Activated CD4-positive, alpha-beta T cell treated with anti-CD3 and anti-CD28 coated beads, Interleukin-10, Interleukin-2, amounts not matched to agents 100 ng/mL and 50 ng/mL, durations not matched to agents 16 hours and 8 hours (primary cell): ENCODE measurements at regions not wholly inside any gene's neighbourhood (a gene's known extent, or its start where the extent isn't known, plus 50 kb on each side); places are given as distances from the start of the nearest gene placed in this dataset.
"Not testable (repeated sequence)": the region's sequence is repeated elsewhere in the genome, so short reads cannot be mapped to it uniquely, and the experiment has no call there.

Experiments
- DNase-seq: peaks from one replicate; pipeline ENCODE4 v3.0.0-alpha.2; 2020

GRCh38 chr22:35138521-35138920, 72.6 kb downstream of the ISX start:
- DNase-seq, result no peak

GRCh38 chr22:35140879-35141745, 75.2 kb downstream of the ISX start:
- no peak for DNase-seq

- no peak for DNase-seq
These were observed 82.4 kb downstream of the ISX start for GRCh38 chr22:35148381-35148780.

DNA sequence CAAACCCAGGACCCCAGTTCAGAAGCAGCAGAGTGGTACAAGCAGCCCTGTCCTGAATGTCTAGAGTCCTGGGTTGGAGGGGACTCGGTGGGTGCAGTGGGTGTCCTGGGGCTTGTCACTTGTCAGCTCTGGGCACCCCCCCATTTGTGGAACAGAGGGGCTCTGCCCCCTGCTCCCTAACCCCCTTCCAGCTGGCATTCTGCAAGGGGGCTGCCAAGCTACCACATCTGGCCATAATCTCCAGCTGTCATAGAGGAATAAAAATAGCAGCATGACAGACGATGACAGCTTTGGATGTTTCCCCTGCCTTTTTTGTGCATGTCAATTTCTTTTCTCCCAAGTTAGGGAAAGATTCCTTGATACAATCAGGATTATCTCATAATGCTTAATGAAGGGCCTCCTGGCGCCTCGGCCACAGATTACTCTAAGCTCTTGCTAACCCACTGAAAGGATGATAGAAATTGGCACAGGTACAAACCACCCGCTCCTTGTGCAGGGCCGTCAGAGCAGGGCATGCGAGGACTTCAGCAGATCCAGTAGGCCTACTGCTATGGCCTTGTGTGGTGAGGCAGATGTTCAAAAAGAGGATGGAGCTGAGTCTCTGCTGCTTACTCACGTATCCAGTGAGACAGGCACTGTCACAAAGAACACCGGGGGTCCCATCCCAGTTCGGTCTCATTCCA, 83.0 kb downstream of the ISX start:
- no peak for DNase-seq

DNA sequence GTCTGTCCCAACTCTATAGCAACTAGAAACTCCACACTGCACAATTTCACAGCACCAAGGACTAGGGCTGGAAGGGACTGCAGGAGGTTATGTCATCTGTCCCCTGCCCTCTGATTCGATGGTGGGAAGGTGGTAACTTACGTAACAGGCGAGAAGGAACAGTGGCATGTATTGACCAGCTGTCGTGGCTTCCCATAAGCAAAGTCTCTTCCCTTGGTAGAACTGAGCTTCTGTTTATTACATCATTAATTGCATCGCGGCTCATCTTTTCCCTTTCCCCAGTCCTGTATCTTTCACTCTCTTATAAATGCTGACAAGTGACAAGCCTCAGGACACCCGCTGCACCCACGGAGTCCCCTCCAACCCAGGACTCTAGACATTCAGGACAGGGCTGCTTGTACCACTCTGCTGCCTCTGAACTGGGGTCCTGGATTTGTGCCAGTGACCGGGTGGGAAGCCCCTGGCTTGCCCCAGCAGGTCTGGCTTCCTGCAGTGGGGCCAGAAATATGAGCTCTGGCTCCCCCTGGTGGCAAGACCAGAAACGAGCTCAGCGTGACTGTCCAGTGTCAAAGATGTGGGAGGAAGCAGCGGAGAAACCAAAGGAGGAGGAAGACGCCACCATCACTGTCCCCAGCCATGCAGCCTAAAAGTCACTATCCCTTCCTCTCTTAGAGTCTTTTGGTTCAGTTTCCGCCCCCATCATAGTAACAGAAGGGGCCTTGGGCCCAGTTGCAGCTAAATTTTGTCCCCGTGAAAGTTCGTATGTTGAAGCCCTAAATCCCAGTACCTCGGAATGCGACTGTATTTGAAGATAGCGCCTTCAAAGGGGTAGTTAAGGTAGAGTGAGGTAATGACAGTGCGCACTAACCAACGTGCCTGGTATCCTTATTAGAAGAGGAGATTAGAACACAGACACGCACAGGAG, 84.5 kb downstream of the ISX start:
- peak; percentile 75 for DNase-seq

DNA sequence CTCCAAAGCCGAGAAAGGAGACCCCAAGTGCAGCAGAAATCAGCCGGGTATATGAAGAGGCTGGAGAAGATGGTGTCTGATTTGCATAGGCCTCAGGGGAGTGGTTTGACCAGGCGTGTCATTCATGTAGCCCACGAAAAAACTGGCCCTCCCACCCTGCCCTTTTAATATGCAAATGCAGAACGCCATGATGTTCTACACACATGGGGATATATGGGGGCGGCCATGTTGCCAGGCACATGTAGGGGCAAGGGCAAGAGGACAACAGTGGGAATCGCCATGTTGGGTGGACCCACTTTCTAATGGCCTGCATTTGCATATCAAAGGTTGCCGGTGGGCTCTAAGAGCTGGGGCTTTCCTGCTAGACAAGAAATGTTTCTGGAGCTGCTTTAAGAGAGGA, 86.4 kb downstream of the ISX start:
- DNase-seq, result no peak

DNA sequence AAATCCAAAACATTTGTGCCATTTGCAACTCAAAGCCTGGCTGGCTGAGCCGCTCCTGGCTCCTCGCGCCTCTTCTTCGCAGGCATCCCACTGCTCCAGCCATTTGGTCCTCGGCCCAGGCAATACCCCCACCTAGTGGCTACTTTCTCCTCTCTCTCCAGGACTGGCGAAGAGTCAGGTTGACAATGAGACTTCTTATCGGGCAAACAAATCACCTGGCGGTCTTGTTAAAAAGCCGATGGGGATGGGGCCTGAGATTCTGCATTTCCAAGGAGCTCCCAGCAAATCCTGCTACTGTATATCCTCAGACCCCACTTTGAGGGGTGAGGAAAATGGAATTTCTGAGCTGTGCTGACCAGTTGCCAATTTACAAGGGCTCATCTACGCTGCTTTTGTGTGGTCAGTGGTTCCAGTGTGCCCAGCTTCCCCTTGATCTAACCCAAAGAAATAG, 89.0 kb downstream of the ISX start:
- DNase-seq, result peak; percentile 55

GRCh38 chr22:35155403-35156025, 89.6 kb downstream of the ISX start:
- DNase-seq, result no peak

DNA sequence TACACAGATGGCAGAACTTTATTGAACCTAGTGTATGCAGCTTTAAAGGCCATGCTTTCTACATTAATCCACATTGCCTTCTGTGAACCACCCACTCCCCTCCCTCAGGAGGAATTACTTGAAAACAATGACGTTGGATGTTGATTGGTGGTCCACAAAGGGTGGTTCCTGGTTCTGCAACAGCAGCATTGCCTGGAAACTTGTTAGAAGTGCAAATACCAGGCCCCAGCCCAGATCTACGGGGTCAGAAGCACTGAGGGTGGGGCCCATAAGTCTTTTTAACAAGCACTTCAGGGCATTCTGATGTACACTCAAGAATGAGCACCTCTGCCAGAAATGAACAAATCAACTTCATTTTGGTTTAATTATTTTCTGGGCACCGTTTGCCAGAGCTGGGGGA, 91.0 kb downstream of the ISX start:
- DNase-seq, result no peak

DNA sequence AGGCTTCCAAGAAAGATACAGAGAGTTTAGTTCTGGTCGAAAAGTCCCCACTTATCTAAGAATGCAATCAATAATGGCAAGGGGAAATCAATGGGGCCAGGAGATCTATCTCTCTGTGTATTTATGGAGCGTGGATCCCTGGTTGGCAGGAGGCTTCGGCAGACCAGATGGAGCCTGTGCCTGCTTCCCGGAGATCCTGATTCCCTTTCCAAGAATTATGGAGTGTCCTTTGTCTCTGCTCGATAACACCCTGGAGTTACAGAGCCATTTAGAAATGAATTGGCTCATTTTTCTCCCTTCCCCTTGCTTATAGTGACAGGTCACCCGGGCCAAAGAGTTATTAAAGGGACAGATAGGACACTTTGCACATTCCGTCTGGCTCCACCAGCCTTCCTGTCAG, 92.4 kb downstream of the ISX start:
- DNase-seq, result no peak

DNA sequence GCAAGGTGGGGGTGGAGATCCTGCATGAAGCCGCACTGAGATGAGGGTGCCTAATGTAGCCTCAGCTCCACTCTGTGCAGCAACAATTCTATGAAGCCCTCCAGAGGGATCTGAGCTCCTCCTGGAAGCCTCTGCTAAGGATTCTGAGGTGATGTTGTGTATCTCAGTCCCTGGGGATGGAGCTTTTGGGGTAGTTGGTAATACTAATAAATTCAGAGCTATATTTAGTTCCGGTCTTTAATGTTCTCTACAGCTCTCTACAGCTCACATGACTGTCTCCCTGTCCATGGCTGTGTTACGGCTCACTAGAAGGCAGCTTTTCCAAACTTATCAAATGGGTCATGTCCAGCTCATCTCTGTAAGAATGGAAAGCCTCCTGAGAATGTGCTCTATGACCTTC, 93.4 kb downstream of the ISX start:
- no peak for DNase-seq

DNA sequence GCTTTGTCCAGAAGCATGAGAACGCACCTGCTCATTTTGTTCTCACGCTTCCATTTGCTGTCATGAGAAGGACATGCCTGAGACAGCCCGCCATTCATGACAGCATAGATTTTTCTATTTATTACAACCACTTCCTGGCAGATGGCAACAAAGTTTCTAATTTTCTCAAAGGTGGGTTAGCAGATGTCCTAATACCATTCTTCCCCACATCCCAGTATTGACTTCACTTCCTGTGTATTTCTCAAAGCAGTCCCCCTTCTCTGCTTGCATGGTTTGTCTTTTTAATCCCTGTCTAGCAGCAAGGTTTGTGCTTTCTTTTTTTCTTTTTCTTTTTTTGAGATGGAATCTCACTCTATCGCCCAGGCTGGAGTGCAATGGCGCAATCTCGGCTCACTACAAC, 94.3 kb downstream of the ISX start:
- no peak for DNase-seq

- not testable (repeated sequence) for DNase-seq
These were observed 91.4 kb upstream of the HMGXB4 start for GRCh38 chr22:35165896-35166295.

- no peak for DNase-seq
These were observed 86.3 kb upstream of the HMGXB4 start for GRCh38 chr22:35170716-35171697.

GRCh38 chr22:35172442-35172841, 84.9 kb upstream of the HMGXB4 start:
- DNase-seq, result no peak

- no peak for DNase-seq
These were observed 83.6 kb upstream of the HMGXB4 start for GRCh38 chr22:35173655-35174054.

DNA sequence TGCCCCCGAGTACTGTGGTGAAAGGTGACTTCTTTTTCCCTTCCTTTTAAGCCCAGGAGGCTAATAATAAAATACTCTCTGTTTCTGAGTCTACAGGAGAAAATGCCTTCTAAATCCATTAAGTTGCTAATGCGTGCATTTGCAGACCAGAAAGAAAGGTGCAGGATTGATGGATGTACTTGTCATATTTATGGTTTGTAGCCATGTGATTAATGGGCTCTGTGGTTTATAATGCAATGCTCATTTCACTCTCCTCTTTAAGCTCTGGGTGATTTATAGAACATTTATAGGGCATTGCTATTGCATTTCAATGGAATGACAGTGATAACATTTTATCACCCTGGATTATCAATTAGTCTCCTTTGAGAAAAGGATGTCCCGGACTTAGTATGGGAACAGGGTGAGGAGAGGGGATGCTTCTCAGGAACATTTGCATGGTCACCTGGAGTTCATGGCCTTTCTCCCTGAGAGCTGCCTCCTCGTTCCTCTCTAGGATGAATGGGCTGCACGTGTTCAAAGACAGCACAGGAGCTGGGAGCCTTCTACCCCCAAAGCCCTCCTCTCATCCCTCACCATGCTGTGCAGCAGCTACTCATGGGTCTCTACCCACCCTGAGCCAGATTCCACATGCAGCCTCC, 82.8 kb upstream of the HMGXB4 start:
- no peak for DNase-seq

DNA sequence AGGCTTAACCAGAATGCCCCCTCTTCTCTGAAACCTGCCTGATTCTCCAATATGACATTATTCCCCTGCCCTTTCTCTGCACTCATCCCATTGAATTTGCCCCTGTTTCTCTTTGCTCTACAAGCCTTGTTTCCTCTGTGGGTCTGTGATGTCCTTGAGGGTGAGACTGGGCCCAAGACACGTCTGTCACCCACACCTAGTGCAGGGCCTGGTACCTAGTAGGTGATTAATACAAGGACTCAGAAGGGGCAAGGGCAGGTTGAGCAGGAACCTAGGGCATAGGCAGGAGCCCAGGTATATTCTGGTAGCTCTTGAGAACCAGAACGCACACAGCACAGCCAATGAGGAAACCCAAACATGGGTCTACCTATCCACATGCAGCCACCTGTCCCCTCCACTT, 81.9 kb upstream of the HMGXB4 start:
- DNase-seq, result no peak

- no peak for DNase-seq
These were observed 79.5 kb upstream of the HMGXB4 start for GRCh38 chr22:35177811-35178210.

- no peak for DNase-seq
These were observed 78.8 kb upstream of the HMGXB4 start for GRCh38 chr22:35178446-35178845.

DNA sequence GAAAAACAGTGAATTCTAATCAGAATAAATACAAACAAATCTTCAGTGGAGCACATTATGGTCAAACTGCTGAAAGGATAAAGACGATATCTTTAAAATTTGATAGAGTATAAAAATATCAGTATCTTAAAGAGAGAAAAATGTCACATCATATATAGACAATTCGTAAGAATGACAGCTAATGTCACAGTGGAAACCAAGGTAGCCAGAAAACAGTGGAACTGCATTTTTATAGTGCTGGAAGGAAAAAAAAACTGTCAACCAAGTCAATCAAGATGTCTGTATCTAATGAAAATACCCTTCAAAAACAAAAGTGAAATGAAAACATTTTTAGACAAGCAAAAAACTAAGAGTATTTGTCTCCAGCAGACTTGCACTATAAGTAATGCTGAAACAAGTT, 73.4 kb upstream of the HMGXB4 start:
- no peak for DNase-seq
